GM12875 (cell line): ENCODE measurements at regions not wholly inside any gene's neighbourhood (a gene's known extent, or its start where the extent isn't known, plus 50 kb on each side); places are given as distances from the start of the nearest gene placed in this dataset.

Experiments used
- H3K4me3 ChIP-seq: one replicate; pipeline ENCODE4 v1.5.1; 2011; ENCODE audit warnings: low read depth, low read length, control low read depth
- TF ChIP-seq, protein P1 (sequence below): IDR thresholded peaks from 2 replicates; pipeline ENCODE4 v1.5.1; 2011; ENCODE audit warnings: low read depth, mild to moderate bottlenecking, control low read depth, inconsistent platforms, low read length, moderate library complexity, borderline replicate concordance; ENCODE audit not compliant: insufficient read depth

DNA sequence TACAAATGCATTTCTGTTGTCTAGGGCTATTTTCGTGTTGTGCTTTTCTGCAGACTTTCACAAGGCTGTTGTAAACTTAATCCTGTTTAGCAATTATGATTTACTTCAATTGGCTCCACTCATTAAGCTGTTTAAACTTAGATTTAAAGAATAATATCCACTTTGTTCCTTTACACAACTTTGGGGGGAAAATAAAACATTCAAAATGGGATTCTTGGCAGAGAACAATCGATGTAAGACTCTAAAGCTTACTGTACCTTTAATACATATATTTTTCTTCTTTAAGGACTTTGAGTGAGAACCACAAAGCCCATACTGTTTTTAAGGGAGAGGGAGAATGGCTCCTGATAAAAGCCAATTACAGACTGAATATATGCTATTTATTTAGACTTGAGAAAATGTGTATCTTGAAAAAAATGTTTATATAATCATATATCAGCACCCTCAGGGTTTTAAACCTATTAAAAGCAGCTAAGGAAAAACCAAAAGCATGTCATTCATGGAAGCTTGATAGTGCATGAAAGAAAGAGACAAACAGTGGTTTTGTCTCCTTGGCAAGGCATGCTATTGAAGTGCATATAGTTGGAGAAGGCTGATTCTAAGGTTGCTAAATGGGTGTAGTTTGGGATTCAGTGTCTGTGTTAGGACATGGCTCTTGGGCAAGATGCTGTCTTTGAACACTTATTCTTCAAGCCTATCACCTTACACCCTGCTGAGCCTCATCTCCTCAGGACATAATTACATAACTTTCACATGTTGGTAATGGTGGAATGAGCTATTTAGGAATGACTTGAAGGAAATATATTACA lies 293.4 kb upstream of the TBC1D5 start:
- H3K4me3 ChIP-seq = no peak overlapping the region
- TF ChIP-seq, protein P1, sequence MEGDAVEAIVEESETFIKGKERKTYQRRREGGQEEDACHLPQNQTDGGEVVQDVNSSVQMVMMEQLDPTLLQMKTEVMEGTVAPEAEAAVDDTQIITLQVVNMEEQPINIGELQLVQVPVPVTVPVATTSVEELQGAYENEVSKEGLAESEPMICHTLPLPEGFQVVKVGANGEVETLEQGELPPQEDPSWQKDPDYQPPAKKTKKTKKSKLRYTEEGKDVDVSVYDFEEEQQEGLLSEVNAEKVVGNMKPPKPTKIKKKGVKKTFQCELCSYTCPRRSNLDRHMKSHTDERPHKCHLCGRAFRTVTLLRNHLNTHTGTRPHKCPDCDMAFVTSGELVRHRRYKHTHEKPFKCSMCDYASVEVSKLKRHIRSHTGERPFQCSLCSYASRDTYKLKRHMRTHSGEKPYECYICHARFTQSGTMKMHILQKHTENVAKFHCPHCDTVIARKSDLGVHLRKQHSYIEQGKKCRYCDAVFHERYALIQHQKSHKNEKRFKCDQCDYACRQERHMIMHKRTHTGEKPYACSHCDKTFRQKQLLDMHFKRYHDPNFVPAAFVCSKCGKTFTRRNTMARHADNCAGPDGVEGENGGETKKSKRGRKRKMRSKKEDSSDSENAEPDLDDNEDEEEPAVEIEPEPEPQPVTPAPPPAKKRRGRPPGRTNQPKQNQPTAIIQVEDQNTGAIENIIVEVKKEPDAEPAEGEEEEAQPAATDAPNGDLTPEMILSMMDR = no peak

DNA sequence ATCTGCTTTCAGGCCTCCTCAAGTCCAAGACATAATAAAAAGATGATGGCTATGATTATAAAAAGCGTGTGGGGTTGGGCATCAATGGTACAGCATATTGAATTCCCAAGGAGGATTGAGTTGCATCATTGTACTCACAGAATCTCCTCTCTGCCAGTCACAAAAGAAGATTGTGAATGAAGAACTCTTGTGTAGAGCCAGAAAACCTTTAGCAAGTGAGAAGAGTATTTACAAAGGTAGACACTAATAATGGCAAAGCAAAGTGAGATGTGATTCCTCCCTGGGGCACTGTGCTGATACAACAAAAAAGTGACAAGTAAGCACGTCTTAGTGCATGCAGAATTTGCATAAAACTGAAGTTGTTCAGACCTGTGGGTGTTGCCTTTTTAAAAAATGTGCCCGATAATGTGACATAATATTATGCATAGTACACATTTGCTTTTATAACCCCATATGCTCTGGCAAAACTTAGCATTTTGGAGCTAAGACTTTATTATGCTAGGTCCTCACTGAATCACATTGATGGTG lies 291.2 kb upstream of the TBC1D5 start:
- H3K4me3 ChIP-seq = no peak overlapping the region
- TF ChIP-seq, protein P1 = no peak

DNA sequence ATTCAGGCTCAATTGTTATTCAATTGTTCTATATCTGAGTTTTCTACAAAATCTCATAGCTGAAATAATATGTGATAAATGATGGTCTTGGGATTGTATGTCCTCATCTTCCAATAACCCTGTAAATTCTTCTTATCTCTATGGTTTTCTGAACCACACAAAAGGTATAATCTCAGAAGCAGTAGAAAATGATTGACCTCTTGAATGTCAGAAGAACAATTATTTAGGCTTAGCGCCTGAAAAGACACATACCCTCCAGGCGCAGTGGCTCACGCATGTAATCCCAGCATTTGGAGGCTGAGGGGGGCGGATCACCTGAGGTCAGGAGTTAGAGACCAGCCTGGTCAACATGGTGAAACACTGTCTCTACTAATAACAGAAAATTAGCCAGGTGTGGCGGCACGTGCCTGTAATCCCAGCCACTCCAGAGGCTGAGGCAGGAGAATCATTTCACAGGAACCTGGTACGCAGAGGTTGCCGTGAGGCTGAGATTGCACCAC lies 288.0 kb upstream of the TBC1D5 start:
- TF ChIP-seq, protein P1 = no peak
- H3K4me3 ChIP-seq = no peak overlapping the region

DNA sequence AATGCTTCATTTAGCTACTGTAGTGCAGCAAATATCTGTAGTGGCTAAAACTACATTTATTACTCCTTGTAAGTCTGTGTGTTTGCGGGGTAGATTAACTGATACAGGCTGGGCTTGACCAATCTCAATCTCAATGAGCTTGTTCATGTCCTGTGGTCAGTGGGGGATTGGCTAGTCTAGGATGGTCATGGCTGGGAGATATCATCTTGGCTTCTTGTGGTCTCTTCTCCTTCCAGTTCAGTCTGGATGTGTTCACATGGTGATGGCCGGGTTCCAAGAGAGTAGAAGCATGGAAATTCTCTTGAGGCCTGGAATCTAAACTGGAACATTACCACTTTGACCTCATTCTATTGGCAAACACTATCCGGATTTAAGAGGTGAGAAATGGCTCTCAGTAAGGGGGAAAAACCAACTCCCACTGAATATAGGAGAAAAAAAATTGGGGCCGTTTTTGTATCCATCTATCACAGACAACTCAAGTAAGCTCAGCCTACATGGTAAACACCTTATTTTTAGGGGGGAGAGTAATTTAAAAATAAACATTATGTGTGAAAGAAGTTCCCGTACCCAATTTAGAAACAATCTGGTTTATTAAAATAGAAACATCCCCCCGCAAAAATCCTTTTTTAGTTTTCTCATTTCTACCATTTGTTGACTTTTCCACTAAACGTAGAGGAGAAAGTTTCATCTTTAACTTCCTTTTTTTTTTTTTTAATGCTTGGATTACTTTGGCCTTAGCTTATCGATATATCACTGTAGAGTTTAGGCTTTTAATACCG lies 284.9 kb upstream of the TBC1D5 start:
- H3K4me3 ChIP-seq = no peak overlapping the region
- TF ChIP-seq, protein P1 = no peak

DNA sequence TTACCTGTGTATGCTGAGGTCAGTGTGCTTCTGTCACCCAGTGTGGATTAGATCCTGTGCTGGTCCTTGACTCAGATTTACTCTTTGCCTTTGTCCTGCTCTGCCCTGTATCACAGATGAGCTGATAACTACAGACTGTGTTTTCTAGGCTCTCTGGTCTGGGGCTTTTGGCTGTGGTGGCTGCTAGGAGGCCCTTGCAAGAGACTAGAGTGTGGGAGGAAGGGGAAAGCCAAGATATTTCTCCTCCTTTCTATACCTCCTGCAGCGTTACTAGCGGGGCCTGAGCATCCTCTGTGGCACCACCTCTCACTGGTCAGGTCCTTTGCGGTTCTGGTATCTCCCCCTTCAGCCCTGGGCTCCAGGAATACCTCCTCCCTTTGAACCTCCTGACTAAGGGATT lies 282.3 kb upstream of the TBC1D5 start:
- no peak overlapping the region for H3K4me3 ChIP-seq
- TF ChIP-seq, protein P1 = no peak

DNA sequence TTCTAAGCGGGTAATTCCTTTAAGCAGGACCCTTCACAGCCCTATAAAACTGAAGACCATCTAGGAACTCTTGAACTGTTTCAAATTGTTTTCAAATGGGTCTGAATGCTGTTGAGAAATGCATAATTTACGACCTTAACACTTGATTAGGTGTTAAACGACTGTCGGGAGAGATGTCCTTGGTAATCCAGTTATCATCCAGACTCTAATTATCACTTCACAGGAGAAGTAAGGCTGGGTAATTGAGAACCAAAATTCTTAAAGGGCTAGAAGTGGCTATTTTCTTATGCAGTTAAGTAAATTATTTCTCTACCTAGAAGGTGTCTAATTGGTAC lies 276.7 kb upstream of the TBC1D5 start:
- no peak overlapping the region for H3K4me3 ChIP-seq

More for the DNA sequence above, 276.7 kb upstream of the TBC1D5 start:
- TF ChIP-seq, protein P1 = no peak
